Stimulated activated CD8-positive, alpha-beta memory T cell treated with anti-CD3 and anti-CD28 coated beads, Interleukin-4, amount 100 ng/mL, for 24 hours (primary cell): ENCODE measurements at regions not wholly inside any gene's neighbourhood (a gene's known extent, or its start where the extent isn't known, plus 50 kb on each side); places are given as distances from the start of the nearest gene placed in this dataset.
"Not testable (repeated sequence)": the region's sequence is repeated elsewhere in the genome, so short reads cannot be mapped to it uniquely, and the experiment has no call there.

Experiments
- DNase-seq: peaks from one replicate; pipeline ENCODE4 v3.0.0-alpha.2; 2020; ENCODE audit warnings: low read depth

- no peak for DNase-seq
Measured at GRCh38 chr6:119879731-119880130, 530.2 kb upstream of the MAN1A1 start.

GRCh38 chr6:119874381-119874780, 524.8 kb upstream of the MAN1A1 start:
- DNase-seq, result no peak

GRCh38 chr6:119873107-119873506, 523.5 kb upstream of the MAN1A1 start:
- DNase-seq, result no peak

GRCh38 chr6:119871520-119871919, 522.0 kb upstream of the MAN1A1 start:
- DNase-seq, result no peak

DNA sequence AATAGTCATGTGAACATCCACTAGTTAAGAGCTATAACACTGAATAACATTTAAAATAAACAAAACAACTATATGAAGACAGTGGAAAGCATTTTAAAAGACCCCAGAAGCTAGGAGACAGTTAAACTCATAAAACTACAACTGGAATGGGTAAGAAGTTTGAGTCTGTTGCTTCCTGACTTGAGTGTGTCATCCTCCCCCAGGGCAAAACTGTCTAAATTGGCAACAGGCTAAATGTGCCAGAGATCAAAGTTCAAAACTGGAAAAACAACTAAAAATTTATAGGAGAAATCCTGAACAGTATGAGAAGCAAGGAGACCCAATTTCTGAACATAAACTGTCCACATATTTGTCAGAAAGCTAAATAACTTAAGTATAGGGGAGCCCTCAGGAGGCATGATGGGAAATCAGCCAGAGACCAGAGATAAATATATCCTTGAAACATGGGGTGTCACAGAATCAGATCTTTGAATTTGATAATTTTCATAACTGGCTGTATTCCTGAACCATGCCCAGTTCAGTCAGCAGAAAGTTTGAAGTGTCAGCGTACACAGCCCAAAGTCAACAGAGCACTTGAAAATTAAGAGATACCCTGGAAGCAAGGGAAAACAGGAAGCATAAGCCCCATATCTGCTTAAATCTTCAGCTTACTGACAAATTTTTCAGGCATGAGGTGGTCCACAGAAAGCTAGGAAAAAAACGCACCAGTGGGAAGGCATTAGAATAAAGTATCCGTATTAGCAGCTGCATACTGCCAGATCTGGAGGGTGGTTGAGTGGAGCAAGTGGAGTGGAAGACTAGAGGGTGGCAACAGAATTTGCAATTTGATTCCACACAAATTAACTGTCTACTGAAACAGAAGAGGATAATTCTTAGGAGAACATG, 516.1 kb upstream of the MAN1A1 start:
- DNase-seq, result no peak

DNA sequence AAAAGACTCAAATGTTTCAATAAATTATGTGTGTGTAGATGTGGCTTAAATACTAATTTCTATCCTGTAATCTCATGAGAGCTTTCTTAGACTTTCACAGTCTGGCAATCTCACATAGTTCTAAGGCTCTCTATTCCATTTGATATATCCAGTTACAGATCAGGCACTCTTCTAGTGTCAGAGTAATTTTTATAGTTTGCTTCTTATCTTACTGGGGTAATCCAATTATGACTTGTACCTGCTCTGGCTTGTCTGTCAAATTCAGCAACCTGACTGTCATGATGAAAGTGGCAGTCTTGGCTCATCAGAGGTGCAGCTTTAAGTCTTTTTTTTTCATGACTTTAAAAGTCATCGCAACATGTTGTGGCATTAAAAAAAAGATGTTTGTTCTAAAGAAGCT, 513.2 kb upstream of the MAN1A1 start:
- no peak for DNase-seq

- no peak for DNase-seq
Measured at GRCh38 chr6:119858901-119859300, 509.3 kb upstream of the MAN1A1 start.

DNA sequence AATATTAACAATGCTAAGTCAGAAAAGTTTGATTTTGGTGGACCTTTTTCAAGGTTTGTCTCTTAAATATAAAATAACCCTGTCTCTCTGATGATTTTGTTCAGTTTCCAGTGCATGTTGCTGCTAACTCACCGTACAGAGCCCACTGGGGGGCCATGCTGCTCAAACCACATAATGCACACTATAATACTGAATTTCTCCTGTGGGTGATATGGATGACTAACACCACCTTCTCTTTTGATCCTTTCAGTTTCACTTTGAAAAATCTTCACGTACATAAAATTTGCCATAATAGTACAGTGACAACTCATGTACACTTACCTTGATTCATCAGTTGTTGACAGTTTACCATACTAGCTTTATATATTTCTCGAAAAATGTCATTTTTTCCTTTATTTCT, 506.6 kb upstream of the MAN1A1 start:
- peak; percentile 4 for DNase-seq

DNA sequence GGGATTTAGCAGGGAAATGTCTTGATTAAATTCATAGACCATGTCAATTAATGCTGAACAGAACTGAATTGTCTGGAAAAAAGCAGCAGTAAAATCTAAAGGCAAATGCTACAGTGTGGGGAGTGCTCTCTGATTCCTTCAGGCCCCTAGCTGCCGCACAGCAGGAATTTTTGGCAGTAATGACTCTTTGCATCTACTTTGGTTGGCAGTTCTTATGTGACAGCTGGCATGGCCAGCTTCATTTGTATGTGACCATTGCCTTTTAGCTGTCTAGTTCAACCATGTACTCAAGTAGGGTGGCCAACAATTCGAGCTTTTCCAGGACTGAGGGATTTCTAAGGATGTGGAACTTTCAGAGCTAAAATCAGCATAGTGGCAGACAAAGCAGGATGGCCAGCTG, 499.1 kb upstream of the MAN1A1 start:
- DNase-seq, result no peak

DNA sequence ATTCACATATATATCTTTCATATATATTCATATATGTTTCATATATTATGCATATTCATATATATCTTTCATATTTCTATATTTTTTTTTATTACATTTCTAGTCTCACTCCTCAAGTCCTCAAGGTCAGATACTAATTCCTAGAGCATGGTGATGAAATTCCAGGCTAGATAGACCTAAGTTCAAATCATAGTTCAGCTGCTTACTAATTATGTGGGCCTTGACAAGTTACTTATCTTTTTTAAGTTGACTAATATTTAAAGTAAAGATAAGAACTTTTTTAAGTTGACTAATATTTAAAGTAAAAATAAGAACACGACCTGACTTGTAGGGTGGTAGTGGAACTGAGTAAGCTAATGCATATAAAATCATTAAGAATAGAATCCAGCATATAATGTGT, 495.6 kb upstream of the MAN1A1 start:
- no peak for DNase-seq

GRCh38 chr6:119844387-119844786, 494.8 kb upstream of the MAN1A1 start:
- no peak for DNase-seq

DNA sequence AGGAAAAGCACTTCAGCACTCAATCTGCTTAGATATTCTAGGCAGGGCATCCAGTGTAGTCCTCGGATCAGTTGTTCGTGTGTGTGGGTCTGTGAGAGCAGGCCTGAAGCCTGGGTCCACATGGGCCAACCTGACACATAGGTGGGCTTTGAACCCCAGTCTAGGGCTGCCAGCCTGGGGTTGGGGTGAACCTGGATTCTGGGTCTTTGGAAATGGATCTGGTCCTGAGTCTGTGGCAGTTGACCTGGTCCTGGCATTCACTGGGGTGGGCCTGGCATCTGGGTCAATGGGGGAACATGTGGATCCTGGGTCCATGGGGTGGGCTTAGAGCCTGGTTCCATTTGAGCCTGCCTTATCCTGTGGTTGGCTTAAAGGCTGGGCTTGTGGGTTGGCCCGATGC, 492.6 kb upstream of the MAN1A1 start:
- no peak for DNase-seq

- DNase-seq, result no peak
Measured at GRCh38 chr6:119838043-119838442, 488.5 kb upstream of the MAN1A1 start.

DNA sequence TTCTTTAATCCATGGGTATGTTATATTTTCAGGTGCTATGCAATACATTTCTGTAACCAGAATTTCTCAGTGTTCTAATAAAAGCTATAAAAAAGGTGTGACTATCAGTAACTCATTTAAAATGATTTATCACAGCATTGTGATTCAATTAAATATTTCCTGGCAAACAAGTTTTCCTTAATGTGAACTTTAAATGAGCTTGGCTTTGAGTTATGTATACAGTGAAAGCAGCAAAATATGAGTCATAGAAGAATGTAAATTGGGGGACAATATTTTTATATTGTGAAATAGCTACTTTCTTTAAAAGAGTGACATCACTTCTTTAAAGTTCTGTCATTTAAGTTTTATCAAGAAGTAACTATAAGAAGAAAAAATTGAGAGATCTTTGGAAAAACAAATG, 484.9 kb upstream of the MAN1A1 start:
- no peak for DNase-seq

GRCh38 chr6:119832411-119832810, 482.9 kb upstream of the MAN1A1 start:
- no peak for DNase-seq

DNA sequence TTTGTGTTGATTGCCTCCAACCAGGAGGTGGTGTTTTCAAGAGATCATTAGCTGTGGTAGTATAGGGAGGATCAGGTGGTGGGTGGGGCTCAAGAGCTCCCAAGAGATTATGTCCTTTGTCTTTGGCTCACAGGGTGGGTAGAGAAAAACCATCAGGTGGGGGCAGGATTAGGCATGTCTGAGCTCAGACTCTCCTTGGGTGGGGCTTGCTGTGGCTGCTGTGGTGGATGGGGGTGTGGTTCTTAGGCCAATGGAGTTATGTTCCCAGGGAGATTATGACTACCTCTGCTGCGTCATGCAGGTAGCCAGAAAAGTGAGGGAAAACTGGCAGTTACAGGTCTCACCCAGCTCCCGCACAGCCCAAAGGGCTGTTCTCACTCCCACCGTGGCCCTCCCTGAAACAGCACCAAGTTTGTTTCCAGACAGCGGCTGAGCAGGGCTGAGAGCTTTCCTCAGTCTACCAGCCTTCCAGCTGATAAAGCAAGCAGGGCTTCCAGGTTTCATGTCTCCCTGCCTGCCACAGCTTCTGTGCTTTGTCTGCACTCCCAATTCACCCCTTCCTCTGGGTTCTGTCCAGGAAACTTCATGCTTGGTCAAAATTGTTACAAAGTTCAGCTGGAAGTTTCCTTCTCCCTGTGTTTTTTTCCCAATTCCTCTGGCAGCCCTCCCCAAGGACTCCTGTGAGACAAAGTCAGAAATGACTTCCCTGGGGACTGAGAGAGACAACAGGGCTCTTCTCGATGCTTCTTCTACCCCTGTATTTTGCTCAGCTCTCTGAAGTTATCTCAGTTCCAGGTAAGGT, 481.1 kb upstream of the MAN1A1 start:
- DNase-seq, result no peak

GRCh38 chr6:119830069-119830468, 480.5 kb upstream of the MAN1A1 start:
- no peak for DNase-seq

GRCh38 chr6:119829499-119829898, 479.9 kb upstream of the MAN1A1 start:
- not testable (repeated sequence) for DNase-seq

GRCh38 chr6:119829006-119829405, 479.4 kb upstream of the MAN1A1 start:
- DNase-seq, result no peak

- no peak for DNase-seq
Measured at GRCh38 chr6:119821380-119821779, 471.8 kb upstream of the MAN1A1 start.

- no peak for DNase-seq
Measured at GRCh38 chr6:119818876-119819275, 469.3 kb upstream of the MAN1A1 start.

DNA sequence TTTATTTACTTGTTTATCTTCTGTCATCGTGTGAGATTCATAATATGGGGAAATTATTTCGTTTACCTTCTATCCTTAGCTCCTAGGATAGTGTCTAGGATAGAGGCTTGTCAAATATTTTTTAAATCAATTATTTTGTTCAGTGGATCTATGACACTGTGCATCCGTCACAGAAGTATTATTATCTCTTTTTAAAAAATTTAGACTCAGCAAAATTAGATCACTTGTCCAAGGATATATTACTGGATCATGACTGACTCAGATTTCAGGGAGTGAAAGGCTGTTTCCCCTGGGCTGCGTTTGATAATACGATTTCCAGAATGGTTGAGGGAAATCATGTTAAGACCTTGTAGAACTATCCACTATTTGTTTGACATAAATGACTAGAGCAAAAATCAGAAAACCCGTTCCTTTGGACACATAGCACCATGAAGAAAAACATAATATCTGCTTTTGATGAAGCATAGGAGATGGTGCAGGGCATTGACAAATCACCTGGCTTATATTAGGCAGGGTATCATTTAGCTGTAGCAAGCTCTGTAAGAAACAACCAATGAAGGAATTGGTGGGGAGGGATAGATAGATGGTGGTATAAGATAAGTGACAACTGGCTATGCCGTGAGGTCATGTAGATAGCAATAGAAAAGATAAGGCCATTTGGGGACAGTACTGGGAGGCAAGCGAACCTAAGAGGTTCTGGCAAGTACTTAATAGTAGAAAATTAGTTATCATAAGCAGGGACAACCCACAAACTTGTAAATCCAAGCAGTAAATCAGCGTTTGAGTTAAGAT, 465.2 kb upstream of the MAN1A1 start:
- no peak for DNase-seq

DNA sequence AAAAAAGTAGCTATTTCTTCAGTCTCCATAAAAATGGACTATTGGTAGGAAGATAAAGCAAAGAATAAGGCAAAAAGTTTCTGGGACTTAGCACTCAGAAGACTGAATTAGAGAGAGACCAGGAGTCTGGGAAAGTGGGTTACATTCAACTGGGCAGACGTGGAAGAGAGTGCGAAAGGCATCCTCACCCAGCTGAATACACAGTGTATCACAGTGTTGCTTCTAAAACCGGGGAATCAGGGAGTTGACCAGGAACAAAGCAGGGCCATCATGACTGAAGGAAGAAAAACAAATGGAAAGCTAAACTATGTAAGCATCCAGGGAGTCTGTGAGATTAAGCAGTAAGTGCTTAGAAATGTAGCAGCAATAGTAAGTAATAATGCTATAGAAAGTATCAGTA, 452.9 kb upstream of the MAN1A1 start:
- no peak for DNase-seq
